Thoracic aorta (tissue), 2 donors: ENCODE measurements at regions not wholly inside any gene's neighbourhood (a gene's known extent, or its start where the extent isn't known, plus 50 kb on each side); places are given as distances from the start of the nearest gene placed in this dataset.

Source experiments
- ATAC-seq: fragments of 150-250 bp; one replicate; pipeline ENCODE4 v1.8.0; 2017; ENCODE audit warnings: low read depth; ENCODE audit not compliant: insufficient number of reproducible peaks, low FRiP score
- DNase-seq: peaks from one replicate; pipeline ENCODE4 v3.0.0-alpha.2; 2020; ENCODE audit warnings: low spot score
- H3K27ac ChIP-seq, 2 donors: fragments of 200-600 bp; sonication (generic); 1 replicate in 1 of 2; 2 replicates in 1 of 2; pipeline ENCODE4 v1.5.1; 2016; ENCODE audit warnings: mild to moderate bottlenecking in 2 of 2, moderate library complexity in 2 of 2
- H3K27me3 ChIP-seq: fragments of 200-600 bp; sonication (generic); replicated peaks from 2 replicates; pipeline ENCODE4 v1.6.0; 2016; ENCODE audit warnings: mild to moderate bottlenecking; ENCODE audit not compliant: insufficient read depth
- H3K36me3 ChIP-seq: fragments of 200-600 bp; sonication (generic); one replicate; pipeline ENCODE4 v1.5.1; 2016
- H3K4me1 ChIP-seq, 2 donors: fragments of 200-600 bp; sonication (generic); 1 replicate in 1 of 2; 2 replicates in 1 of 2; pipeline versions ENCODE4 v1.5.1 to v1.6.0; 2016; ENCODE audit warnings: low read depth in 2 of 2, mild to moderate bottlenecking in 1 of 2; ENCODE audit not compliant: control insufficient read depth in 1 of 2
- H3K4me3 ChIP-seq: fragments of 200-600 bp; sonication (generic); 2 replicates; pipeline ENCODE4 v1.5.1; 2016; ENCODE audit warnings: mild to moderate bottlenecking
- H3K9me3 ChIP-seq: fragments of 200-600 bp; sonication (generic); 2 replicates; pipeline ENCODE4 v1.5.1; 2016
- CTCF ChIP-seq: fragments of 200-600 bp; sonication (generic); IDR thresholded peaks from one replicate; pipeline ENCODE4 v1.5.1; 2019; ENCODE audit warnings: antibody characterized with exemption

- H3K27ac ChIP-seq = no peak overlapping the region
- no peaks in the 10 kb centered on the region for H3K4me1 ChIP-seq
- no peak for ATAC-seq
- H3K27me3 ChIP-seq = no peaks in the 10 kb centered on the region
- TF ChIP-seq CTCF = no peak
- H3K36me3 ChIP-seq = no peaks in the 10 kb centered on the region
- no peak for DNase-seq
- no peak overlapping the region for H3K4me3 ChIP-seq
- H3K9me3 ChIP-seq = no peaks in the 10 kb centered on the region
Measured at GRCh38 chr1:239608469-239608868, 222.1 kb downstream of the CHRM3 start.

GRCh38 chr1:239612379-239612778 is 226.0 kb downstream of the CHRM3 start:
- H3K27ac ChIP-seq = no peak overlapping the region
- H3K36me3 ChIP-seq = no peaks in the 10 kb centered on the region
- no peak for TF ChIP-seq CTCF
- no peak overlapping the region for H3K4me3 ChIP-seq
- H3K27me3 ChIP-seq = no peaks in the 10 kb centered on the region
- ATAC-seq (no peak), DNase-seq (no peak)
- H3K9me3 ChIP-seq = no peaks in the 10 kb centered on the region
- no peaks in the 10 kb centered on the region for H3K4me1 ChIP-seq

GRCh38 chr1:239616673-239617072 is 230.3 kb downstream of the CHRM3 start:
- ATAC-seq = no peak
- no peaks in the 10 kb centered on the region for H3K36me3 ChIP-seq
- DNase-seq = no peak
- no peaks in the 10 kb centered on the region for H3K4me1 ChIP-seq
- no peaks in the 10 kb centered on the region for H3K9me3 ChIP-seq
- TF ChIP-seq CTCF = no peak
- H3K27me3 ChIP-seq = no peaks in the 10 kb centered on the region
- no peak overlapping the region for H3K4me3 ChIP-seq
- H3K27ac ChIP-seq = no peak overlapping the region

- no peak overlapping the region for H3K4me3 ChIP-seq
- DNase-seq (no peak), ATAC-seq (no peak)
- no peaks in the 10 kb centered on the region for H3K36me3 ChIP-seq
- no peak for TF ChIP-seq CTCF
- H3K27me3 ChIP-seq = no peaks in the 10 kb centered on the region
- no peaks in the 10 kb centered on the region for H3K4me1 ChIP-seq
- H3K9me3 ChIP-seq = no peaks in the 10 kb centered on the region
- H3K27ac ChIP-seq = no peak overlapping the region
Measured at GRCh38 chr1:239617259-239617658, 230.9 kb downstream of the CHRM3 start.

GRCh38 chr1:239617731-239618130 is 231.4 kb downstream of the CHRM3 start:
- H3K4me3 ChIP-seq = no peak overlapping the region
- H3K9me3 ChIP-seq = no peaks in the 10 kb centered on the region
- H3K36me3 ChIP-seq = no peaks in the 10 kb centered on the region
- H3K27ac ChIP-seq = no peak overlapping the region
- H3K27me3 ChIP-seq = no peaks in the 10 kb centered on the region
- DNase-seq (no peak), ATAC-seq (no peak)
- H3K4me1 ChIP-seq = no peaks in the 10 kb centered on the region
- no peak for TF ChIP-seq CTCF
